ENCODE measurements at regions not wholly inside any gene's neighbourhood (a gene's known extent, or its start where the extent isn't known, plus 50 kb on each side); places are given as distances from the start of the nearest gene placed in this dataset.
A peak's percentile ranks its signal among the peaks of the same experiment; 100 is the strongest.
"Not testable (repeated sequence)": the region's sequence is repeated elsewhere in the genome, so short reads cannot be mapped to it uniquely, and the experiment has no call there.

- Histone ChIP-seq H3K9me3 (no peaks in the 10 kb centered on the region), H3K36me3 (ENCODE audit: low read depth, missing control alignments) (no peaks in the 10 kb centered on the region), H3K4me1 (no peaks in the 10 kb centered on the region), H3K4me3 (peak overlapping the region; percentile 49 to 56), H3K27me3 (no peaks in the 10 kb centered on the region), H3K27ac (peak overlapping the region in 1 of 2 donors; percentile 61)
- 21 to 30% methylated on average over 19 to 71 of the region's 85 CpGs for WGBS, 2 donors
- TF ChIP-seq CTCF (IDR thresholded peaks at IDR 0.05) (no peak), POLR2A (IDR thresholded peaks at IDR 0.05) (no peak)
- peak; percentile 56 for DNase-seq
- intact Hi-C loops (cut with DNase I; ENCODE audit: low total_unique reads), result no loop called here
Measured at GRCh38 chr10:42242135-42242805, 396.1 kb downstream of the ZNF33B start.

GRCh38 chr10:42236401-42236800, 402.0 kb downstream of the ZNF33B start:
- H3K36me3 ChIP-seq (ENCODE audit: low read depth, missing control alignments); H3K4me3 ChIP-seq; intact Hi-C loops (cut with DNase I; ENCODE audit: low total_unique reads); H3K27me3 ChIP-seq; DNase-seq; H3K27ac ChIP-seq; H3K4me1 ChIP-seq; H3K9me3 ChIP-seq: not testable (repeated sequence)
- WGBS, 2 donors, result 88 to 89% methylated on average over 7 to 13 of the region's 13 CpGs

GRCh38 chr10:42235736-42236135, 402.6 kb downstream of the ZNF33B start:
- 88% methylated on average over 14 of the region's 14 CpGs; no CpG with 5 or more reads in 1 of the 2 donors for WGBS, 2 donors
- H3K36me3 ChIP-seq (ENCODE audit: low read depth, missing control alignments); intact Hi-C loops (cut with DNase I; ENCODE audit: low total_unique reads); H3K27ac ChIP-seq; H3K9me3 ChIP-seq; H3K27me3 ChIP-seq; DNase-seq; H3K4me1 ChIP-seq; H3K4me3 ChIP-seq: not testable (repeated sequence)

- DNase-seq; H3K27ac ChIP-seq; H3K9me3 ChIP-seq; H3K4me3 ChIP-seq; H3K4me1 ChIP-seq; intact Hi-C loops (cut with DNase I; ENCODE audit: low total_unique reads); H3K27me3 ChIP-seq; H3K36me3 ChIP-seq (ENCODE audit: low read depth, missing control alignments): not testable (repeated sequence)
- 84 to 89% methylated on average over 3 of the region's 3 CpGs for WGBS, 2 donors
Measured at GRCh38 chr10:42235241-42235640, 403.1 kb downstream of the ZNF33B start.

GRCh38 chr10:42234506-42234905, 403.9 kb downstream of the ZNF33B start:
- intact Hi-C loops (cut with DNase I; ENCODE audit: low total_unique reads), result not testable (repeated sequence)
- 89 to 100% methylated on average over 2 to 5 of the region's 5 CpGs for WGBS, 2 donors

GRCh38 chr10:42233461-42234206, 404.7 kb downstream of the ZNF33B start:
- H3K27ac ChIP-seq; H3K27me3 ChIP-seq; intact Hi-C loops (cut with DNase I; ENCODE audit: low total_unique reads); H3K4me1 ChIP-seq; H3K36me3 ChIP-seq (ENCODE audit: low read depth, missing control alignments); H3K4me3 ChIP-seq; H3K9me3 ChIP-seq; DNase-seq: not testable (repeated sequence)
- WGBS, 2 donors, result 82 to 83% methylated on average over 7 to 8 of the region's 8 CpGs

More at GRCh38 chr10:42234506-42234905, 403.9 kb downstream of the ZNF33B start:
- not testable (repeated sequence) for H3K9me3 ChIP-seq; H3K4me1 ChIP-seq; H3K36me3 ChIP-seq (ENCODE audit: low read depth, missing control alignments); H3K4me3 ChIP-seq; H3K27me3 ChIP-seq; H3K27ac ChIP-seq; DNase-seq

- H3K27ac ChIP-seq; DNase-seq; H3K4me1 ChIP-seq; H3K9me3 ChIP-seq; H3K36me3 ChIP-seq (ENCODE audit: low read depth, missing control alignments); intact Hi-C loops (cut with DNase I; ENCODE audit: low total_unique reads); H3K27me3 ChIP-seq; H3K4me3 ChIP-seq: not testable (repeated sequence)
- 78 to 100% methylated on average over 1 of the region's 1 CpG for WGBS, 2 donors
Measured at GRCh38 chr10:42232955-42233354, 405.4 kb downstream of the ZNF33B start.

GRCh38 chr10:42230812-42231211, 407.6 kb downstream of the ZNF33B start:
- intact Hi-C loops (cut with DNase I; ENCODE audit: low total_unique reads); DNase-seq; H3K27me3 ChIP-seq; H3K36me3 ChIP-seq (ENCODE audit: low read depth, missing control alignments); H3K27ac ChIP-seq; H3K4me1 ChIP-seq; H3K9me3 ChIP-seq; H3K4me3 ChIP-seq: not testable (repeated sequence)
- 68 to 72% methylated on average over 4 of the region's 4 CpGs for WGBS, 2 donors

- DNase-seq; intact Hi-C loops (cut with DNase I; ENCODE audit: low total_unique reads); H3K4me3 ChIP-seq; H3K27me3 ChIP-seq; H3K27ac ChIP-seq; H3K4me1 ChIP-seq; H3K36me3 ChIP-seq (ENCODE audit: low read depth, missing control alignments); H3K9me3 ChIP-seq: not testable (repeated sequence)
- 71 to 73% methylated on average over 2 of the region's 2 CpGs for WGBS, 2 donors
Measured at GRCh38 chr10:42230115-42230514, 408.3 kb downstream of the ZNF33B start.

GRCh38 chr10:42227859-42228258, 410.5 kb downstream of the ZNF33B start:
- intact Hi-C loops (cut with DNase I; ENCODE audit: low total_unique reads); H3K27me3 ChIP-seq; H3K9me3 ChIP-seq; H3K4me1 ChIP-seq; H3K27ac ChIP-seq; H3K36me3 ChIP-seq (ENCODE audit: low read depth, missing control alignments); DNase-seq; H3K4me3 ChIP-seq: not testable (repeated sequence)

GRCh38 chr10:42193588-42193987, 444.8 kb downstream of the ZNF33B start:
- H3K36me3 ChIP-seq (ENCODE audit: low read depth, missing control alignments); H3K27ac ChIP-seq; H3K27me3 ChIP-seq; H3K9me3 ChIP-seq; intact Hi-C loops (cut with DNase I; ENCODE audit: low total_unique reads); H3K4me3 ChIP-seq; H3K4me1 ChIP-seq; DNase-seq: not testable (repeated sequence)
- 47 to 55% methylated on average over 3 of the region's 3 CpGs for WGBS, 2 donors
